ENCODE measurements at regions not wholly inside any gene's neighbourhood (a gene's known extent, or its start where the extent isn't known, plus 50 kb on each side); places are given as distances from the start of the nearest gene placed in this dataset.

DNA sequence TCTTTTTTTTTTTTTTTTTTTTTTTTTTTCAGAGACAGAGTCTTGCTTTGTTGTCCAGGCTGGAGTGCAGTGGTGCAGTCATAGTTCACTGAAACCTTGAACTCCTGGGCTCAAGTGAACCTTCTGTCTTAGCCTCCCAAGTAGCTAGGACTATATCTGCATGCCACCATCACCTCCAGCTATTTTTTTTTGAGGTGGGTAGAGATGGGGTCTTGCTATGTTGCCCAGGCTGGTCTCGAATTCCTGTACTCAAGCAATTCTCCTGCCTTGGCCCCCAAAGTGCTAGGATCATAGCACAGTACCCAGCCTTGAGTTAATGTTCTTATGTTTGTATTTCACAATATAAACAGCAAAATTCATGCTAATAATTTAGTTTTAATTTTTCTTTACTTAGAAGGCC, 62.9 kb upstream of the IGFBP2 start:
- H3K79me2 ChIP-seq (replicated peaks; ENCODE audit: insufficient read depth, low read length): no peaks in the 10 kb centered on the region
- no peaks in the 10 kb centered on the region for H3K36me3 ChIP-seq (ENCODE audit: insufficient read depth, low read length)
- no peak overlapping the region for H3K4me2 ChIP-seq (ENCODE audit: low read length)
- H3K4me3 ChIP-seq (ENCODE audit: low read length): no peak overlapping the region
- H3K9me2 ChIP-seq (ENCODE audit: insufficient read depth, low read length): no peaks in the 10 kb centered on the region
- H3K27me3 ChIP-seq (ENCODE audit: insufficient read depth, low read depth, low read length): no peaks in the 10 kb centered on the region
- H2AFZ ChIP-seq (ENCODE audit: low read depth, low read length): no peak overlapping the region
- H3F3A ChIP-seq (ENCODE audit: insufficient read depth, low read length, poor library complexity, severe bottlenecking): no peaks in the 10 kb centered on the region
- no peaks in the 10 kb centered on the region for H4K20me1 ChIP-seq (ENCODE audit: insufficient read depth)
- no peak overlapping the region for H3K9ac ChIP-seq (ENCODE audit: low read length)
- no peak overlapping the region for H3K27ac ChIP-seq (ENCODE audit: low read length)
- TF ChIP-seq, protein P1, sequence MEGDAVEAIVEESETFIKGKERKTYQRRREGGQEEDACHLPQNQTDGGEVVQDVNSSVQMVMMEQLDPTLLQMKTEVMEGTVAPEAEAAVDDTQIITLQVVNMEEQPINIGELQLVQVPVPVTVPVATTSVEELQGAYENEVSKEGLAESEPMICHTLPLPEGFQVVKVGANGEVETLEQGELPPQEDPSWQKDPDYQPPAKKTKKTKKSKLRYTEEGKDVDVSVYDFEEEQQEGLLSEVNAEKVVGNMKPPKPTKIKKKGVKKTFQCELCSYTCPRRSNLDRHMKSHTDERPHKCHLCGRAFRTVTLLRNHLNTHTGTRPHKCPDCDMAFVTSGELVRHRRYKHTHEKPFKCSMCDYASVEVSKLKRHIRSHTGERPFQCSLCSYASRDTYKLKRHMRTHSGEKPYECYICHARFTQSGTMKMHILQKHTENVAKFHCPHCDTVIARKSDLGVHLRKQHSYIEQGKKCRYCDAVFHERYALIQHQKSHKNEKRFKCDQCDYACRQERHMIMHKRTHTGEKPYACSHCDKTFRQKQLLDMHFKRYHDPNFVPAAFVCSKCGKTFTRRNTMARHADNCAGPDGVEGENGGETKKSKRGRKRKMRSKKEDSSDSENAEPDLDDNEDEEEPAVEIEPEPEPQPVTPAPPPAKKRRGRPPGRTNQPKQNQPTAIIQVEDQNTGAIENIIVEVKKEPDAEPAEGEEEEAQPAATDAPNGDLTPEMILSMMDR (IDR thresholded peaks at IDR 0.05; ENCODE audit: poor library complexity, severe bottlenecking): no peak
- TF ChIP-seq EZH2 (IDR thresholded peaks at IDR 0.05; ENCODE audit: borderline replicate concordance, insufficient read depth, low read length, poor library complexity, severe bottlenecking) (no peak), RAD21 (conservative IDR thresholded peaks at IDR 0.05) (no peak)
- H3K9me3 ChIP-seq (ENCODE audit: low read length): no peaks in the 10 kb centered on the region

DNA sequence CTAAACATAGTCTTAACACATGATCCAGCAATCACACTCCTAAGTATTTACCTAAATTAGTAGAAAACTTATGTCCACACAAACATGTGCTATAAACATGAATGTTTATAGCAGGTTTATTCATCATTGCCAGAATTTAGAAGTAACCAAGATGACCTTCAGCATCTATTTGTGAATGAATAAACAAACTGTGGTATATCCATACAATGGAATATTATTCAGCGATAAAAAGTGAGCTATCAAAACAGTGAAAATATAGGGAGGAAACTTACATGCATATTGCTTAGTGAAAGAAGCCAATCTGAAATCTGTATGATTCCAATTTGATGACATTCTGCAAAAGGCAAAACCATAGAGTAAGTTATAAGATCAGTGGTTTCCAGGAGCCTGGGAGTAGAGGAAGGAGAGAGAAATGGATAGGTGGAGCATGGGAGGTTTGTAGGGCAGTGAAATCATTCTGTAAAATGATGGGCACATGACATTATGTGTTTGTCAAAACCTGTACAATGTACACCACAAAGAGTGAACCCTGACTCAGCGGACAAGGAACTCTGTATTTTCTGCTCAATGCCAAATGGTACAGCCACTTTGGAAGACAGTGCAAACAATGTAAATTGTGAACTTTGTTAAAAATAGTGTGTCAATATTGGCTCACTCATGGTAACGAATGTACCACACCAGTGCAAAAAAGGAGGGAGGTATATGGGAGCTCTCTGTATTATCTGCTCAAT, 61.9 kb upstream of the IGFBP2 start:
- H3K27ac ChIP-seq (ENCODE audit: low read length): no peak overlapping the region
- no peak for TF ChIP-seq EZH2 (IDR thresholded peaks at IDR 0.05; ENCODE audit: borderline replicate concordance, insufficient read depth, low read length, poor library complexity, severe bottlenecking)
- no peak for TF ChIP-seq EP300 (conservative IDR thresholded peaks at IDR 0.05; ENCODE audit: poor library complexity, severe bottlenecking)
- TF ChIP-seq, protein P1 (IDR thresholded peaks at IDR 0.05; ENCODE audit: poor library complexity, severe bottlenecking): no peak
- TF ChIP-seq, protein P2, sequence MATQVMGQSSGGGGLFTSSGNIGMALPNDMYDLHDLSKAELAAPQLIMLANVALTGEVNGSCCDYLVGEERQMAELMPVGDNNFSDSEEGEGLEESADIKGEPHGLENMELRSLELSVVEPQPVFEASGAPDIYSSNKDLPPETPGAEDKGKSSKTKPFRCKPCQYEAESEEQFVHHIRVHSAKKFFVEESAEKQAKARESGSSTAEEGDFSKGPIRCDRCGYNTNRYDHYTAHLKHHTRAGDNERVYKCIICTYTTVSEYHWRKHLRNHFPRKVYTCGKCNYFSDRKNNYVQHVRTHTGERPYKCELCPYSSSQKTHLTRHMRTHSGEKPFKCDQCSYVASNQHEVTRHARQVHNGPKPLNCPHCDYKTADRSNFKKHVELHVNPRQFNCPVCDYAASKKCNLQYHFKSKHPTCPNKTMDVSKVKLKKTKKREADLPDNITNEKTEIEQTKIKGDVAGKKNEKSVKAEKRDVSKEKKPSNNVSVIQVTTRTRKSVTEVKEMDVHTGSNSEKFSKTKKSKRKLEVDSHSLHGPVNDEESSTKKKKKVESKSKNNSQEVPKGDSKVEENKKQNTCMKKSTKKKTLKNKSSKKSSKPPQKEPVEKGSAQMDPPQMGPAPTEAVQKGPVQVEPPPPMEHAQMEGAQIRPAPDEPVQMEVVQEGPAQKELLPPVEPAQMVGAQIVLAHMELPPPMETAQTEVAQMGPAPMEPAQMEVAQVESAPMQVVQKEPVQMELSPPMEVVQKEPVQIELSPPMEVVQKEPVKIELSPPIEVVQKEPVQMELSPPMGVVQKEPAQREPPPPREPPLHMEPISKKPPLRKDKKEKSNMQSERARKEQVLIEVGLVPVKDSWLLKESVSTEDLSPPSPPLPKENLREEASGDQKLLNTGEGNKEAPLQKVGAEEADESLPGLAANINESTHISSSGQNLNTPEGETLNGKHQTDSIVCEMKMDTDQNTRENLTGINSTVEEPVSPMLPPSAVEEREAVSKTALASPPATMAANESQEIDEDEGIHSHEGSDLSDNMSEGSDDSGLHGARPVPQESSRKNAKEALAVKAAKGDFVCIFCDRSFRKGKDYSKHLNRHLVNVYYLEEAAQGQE (IDR thresholded peaks at IDR 0.05; ENCODE audit: borderline replicate concordance): no peak
- no peak for TF ChIP-seq MXI1 (conservative IDR thresholded peaks at IDR 0.05; ENCODE audit: poor library complexity, severe bottlenecking)
- no peak for TF ChIP-seq TAF1 (IDR thresholded peaks at IDR 0.05; ENCODE audit: low read depth)
- TF ChIP-seq SMC3 (conservative IDR thresholded peaks at IDR 0.05; ENCODE audit: poor library complexity): no peak
- no peak for TF ChIP-seq RAD21 (conservative IDR thresholded peaks at IDR 0.05)
- TF ChIP-seq POLR2AphosphoS5 (IDR thresholded peaks at IDR 0.05): no peak
- no peak overlapping the region for H3K9ac ChIP-seq (ENCODE audit: low read length)
- H3K79me2 ChIP-seq (replicated peaks; ENCODE audit: insufficient read depth, low read length): no peaks in the 10 kb centered on the region
- no peaks in the 10 kb centered on the region for H3K27me3 ChIP-seq (ENCODE audit: insufficient read depth, low read depth, low read length)
- no peak overlapping the region for H2AFZ ChIP-seq (ENCODE audit: low read depth, low read length)
- no peaks in the 10 kb centered on the region for H3K9me2 ChIP-seq (ENCODE audit: insufficient read depth, low read length)
- no peaks in the 10 kb centered on the region for H3K9me3 ChIP-seq (ENCODE audit: low read length)
- no peaks in the 10 kb centered on the region for H3F3A ChIP-seq (ENCODE audit: insufficient read depth, low read length, poor library complexity, severe bottlenecking)
- H3K4me2 ChIP-seq (ENCODE audit: low read length): no peak overlapping the region
- H3K36me3 ChIP-seq (ENCODE audit: insufficient read depth, low read length): no peaks in the 10 kb centered on the region
- no peaks in the 10 kb centered on the region for H4K20me1 ChIP-seq (ENCODE audit: insufficient read depth)
- no peak overlapping the region for H3K4me3 ChIP-seq (ENCODE audit: low read length)
